Activated T-cell treated with anti-CD3 and anti-CD28 coated beads, Interleukin-2, amount 50 U/mL, for 4 hours (primary cell): ENCODE measurements at regions not wholly inside any gene's neighbourhood (a gene's known extent, or its start where the extent isn't known, plus 50 kb on each side); places are given as distances from the start of the nearest gene placed in this dataset.
"Not testable (repeated sequence)": the region's sequence is repeated elsewhere in the genome, so short reads cannot be mapped to it uniquely, and the experiment has no call there.

Source experiments
- ATAC-seq, 2 donors: fragments of 200-7000 bp; cut with Tn5 transposase; one replicate each; pipeline ENCODE4 v1.10.0; 2021
- DNase-seq: peaks from one replicate; pipeline ENCODE4 v3.0.0-alpha.2; 2020
- H3K27me3 Mint-ChIP-seq: one replicate; pipeline ENCODE4 v1.8.0; 2021; ENCODE audit warnings: low read depth, mixed read lengths
- H3K36me3 Mint-ChIP-seq: one replicate; pipeline ENCODE4 v1.8.0; 2022; ENCODE audit warnings: mixed read lengths; ENCODE audit not compliant: insufficient read depth
- H3K4me1 Mint-ChIP-seq: one replicate; pipeline ENCODE4 v1.8.0; 2021; ENCODE audit warnings: low read depth, mixed read lengths
- H3K4me3 Mint-ChIP-seq: one replicate; pipeline ENCODE4 v1.8.0; 2021; ENCODE audit warnings: mild to moderate bottlenecking, moderate library complexity, mixed read lengths
- H3K9me3 Mint-ChIP-seq: one replicate; pipeline ENCODE4 v1.8.0; 2021; ENCODE audit warnings: mixed read lengths

- ATAC-seq (no peak), DNase-seq (no peak)
- Mint-ChIP-seq H3K9me3 (peaks cover 8% of the 10 kb centered on the region), H3K36me3 (no peaks in the 10 kb centered on the region), H3K27me3 (no peaks in the 10 kb centered on the region), H3K4me1 (no peaks in the 10 kb centered on the region), H3K4me3 (no peak overlapping the region)
Observed at GRCh38 chr13:83450591-83450990, 431.7 kb downstream of the SLITRK1 start.

GRCh38 chr13:83449668-83450395 is 432.4 kb downstream of the SLITRK1 start:
- H3K4me3 Mint-ChIP-seq = no peak overlapping the region
- H3K27me3 Mint-ChIP-seq = no peaks in the 10 kb centered on the region
- DNase-seq = no peak
- H3K36me3 Mint-ChIP-seq = no peaks in the 10 kb centered on the region
- H3K9me3 Mint-ChIP-seq = peaks cover 7% of the 10 kb centered on the region
- ATAC-seq = no peak
- H3K4me1 Mint-ChIP-seq = no peaks in the 10 kb centered on the region

- Mint-ChIP-seq H3K9me3 (peaks cover 28% of the 10 kb centered on the region), H3K4me1 (no peaks in the 10 kb centered on the region), H3K36me3 (no peaks in the 10 kb centered on the region), H3K4me3 (no peak overlapping the region), H3K27me3 (no peaks in the 10 kb centered on the region)
- DNase-seq = no peak
- ATAC-seq = no peak
Observed at GRCh38 chr13:83440465-83440864, 441.8 kb downstream of the SLITRK1 start.

GRCh38 chr13:83439464-83439863 is 442.8 kb downstream of the SLITRK1 start:
- not testable (repeated sequence) for DNase-seq, H3K27me3 Mint-ChIP-seq, H3K4me1 Mint-ChIP-seq, H3K36me3 Mint-ChIP-seq, ATAC-seq, H3K4me3 Mint-ChIP-seq
- peaks cover 29% of the 10 kb centered on the region for H3K9me3 Mint-ChIP-seq

- Mint-ChIP-seq H3K9me3 (peaks cover 4% of the 10 kb centered on the region), H3K27me3 (no peaks in the 10 kb centered on the region), H3K4me3 (no peak overlapping the region), H3K4me1 (no peaks in the 10 kb centered on the region), H3K36me3 (no peaks in the 10 kb centered on the region)
- DNase-seq (no peak), ATAC-seq (no peak)
Observed at GRCh38 chr13:83423861-83424260, 458.4 kb downstream of the SLITRK1 start.

GRCh38 chr13:83423381-83423780 is 458.9 kb downstream of the SLITRK1 start:
- H3K4me1 Mint-ChIP-seq = no peaks in the 10 kb centered on the region
- H3K9me3 Mint-ChIP-seq = peaks cover 3% of the 10 kb centered on the region
- no peaks in the 10 kb centered on the region for H3K27me3 Mint-ChIP-seq
- H3K36me3 Mint-ChIP-seq = no peaks in the 10 kb centered on the region
- no peak for ATAC-seq
- no peak overlapping the region for H3K4me3 Mint-ChIP-seq
- no peak for DNase-seq

GRCh38 chr13:83414393-83414792 is 467.9 kb downstream of the SLITRK1 start:
- Mint-ChIP-seq H3K9me3 (peaks cover 10% of the 10 kb centered on the region), H3K36me3 (no peaks in the 10 kb centered on the region), H3K4me3 (no peak overlapping the region), H3K27me3 (no peaks in the 10 kb centered on the region), H3K4me1 (no peaks in the 10 kb centered on the region)
- ATAC-seq (no peak), DNase-seq (no peak)

- Mint-ChIP-seq H3K36me3 (no peaks in the 10 kb centered on the region), H3K9me3 (peaks cover 3% of the 10 kb centered on the region)
Observed at GRCh38 chr13:83386609-83387008, 495.7 kb downstream of the SLITRK1 start.

GRCh38 chr13:83378908-83379307 is 503.4 kb downstream of the SLITRK1 start:
- Mint-ChIP-seq H3K4me3 (no peak overlapping the region), H3K27me3 (no peaks in the 10 kb centered on the region), H3K36me3 (no peaks in the 10 kb centered on the region), H3K9me3 (no peaks in the 10 kb centered on the region), H3K4me1 (no peaks in the 10 kb centered on the region)
- ATAC-seq = no peak
- DNase-seq = no peak

More at GRCh38 chr13:83386609-83387008, 495.7 kb downstream of the SLITRK1 start:
- DNase-seq = no peak
- no peaks in the 10 kb centered on the region for H3K27me3 Mint-ChIP-seq
- no peak for ATAC-seq
- no peak overlapping the region for H3K4me3 Mint-ChIP-seq
- H3K4me1 Mint-ChIP-seq = no peaks in the 10 kb centered on the region

- Mint-ChIP-seq H3K9me3 (peaks cover 3% of the 10 kb centered on the region), H3K4me3 (no peak overlapping the region), H3K4me1 (no peaks in the 10 kb centered on the region), H3K27me3 (no peaks in the 10 kb centered on the region), H3K36me3 (no peaks in the 10 kb centered on the region)
- DNase-seq (no peak), ATAC-seq (no peak)
Observed at GRCh38 chr13:83377491-83377890, 504.8 kb downstream of the SLITRK1 start.

GRCh38 chr13:83372786-83373185 is 509.5 kb downstream of the SLITRK1 start:
- Mint-ChIP-seq H3K36me3 (no peaks in the 10 kb centered on the region), H3K27me3 (no peaks in the 10 kb centered on the region), H3K4me1 (no peaks in the 10 kb centered on the region), H3K9me3 (peaks cover 9% of the 10 kb centered on the region), H3K4me3 (no peak overlapping the region)
- ATAC-seq (no peak), DNase-seq (no peak)

- H3K9me3 Mint-ChIP-seq = peaks cover 4% of the 10 kb centered on the region
- DNase-seq (no peak), ATAC-seq (no peak)
- no peaks in the 10 kb centered on the region for H3K36me3 Mint-ChIP-seq
- no peaks in the 10 kb centered on the region for H3K4me1 Mint-ChIP-seq
- no peaks in the 10 kb centered on the region for H3K27me3 Mint-ChIP-seq
- no peak overlapping the region for H3K4me3 Mint-ChIP-seq
Observed at GRCh38 chr13:83365723-83366122, 516.6 kb downstream of the SLITRK1 start.

- no peaks in the 10 kb centered on the region for H3K36me3 Mint-ChIP-seq
- ATAC-seq = no peak
- no peak overlapping the region for H3K4me3 Mint-ChIP-seq
Observed at GRCh38 chr13:83355041-83355440, 527.2 kb downstream of the SLITRK1 start.

GRCh38 chr13:83352391-83352790 is 529.9 kb downstream of the SLITRK1 start:
- ATAC-seq (no peak), DNase-seq (no peak)
- H3K36me3 Mint-ChIP-seq = no peaks in the 10 kb centered on the region
- no peaks in the 10 kb centered on the region for H3K27me3 Mint-ChIP-seq
- no peak overlapping the region for H3K4me3 Mint-ChIP-seq
- no peaks in the 10 kb centered on the region for H3K4me1 Mint-ChIP-seq
- H3K9me3 Mint-ChIP-seq = peaks cover 3% of the 10 kb centered on the region

More at GRCh38 chr13:83355041-83355440, 527.2 kb downstream of the SLITRK1 start:
- H3K27me3 Mint-ChIP-seq = no peaks in the 10 kb centered on the region
- peaks cover 3% of the 10 kb centered on the region for H3K9me3 Mint-ChIP-seq
- no peak for DNase-seq
- no peaks in the 10 kb centered on the region for H3K4me1 Mint-ChIP-seq

- Mint-ChIP-seq H3K4me1 (no peaks in the 10 kb centered on the region), H3K4me3 (no peak overlapping the region), H3K9me3 (no peaks in the 10 kb centered on the region), H3K36me3 (no peaks in the 10 kb centered on the region), H3K27me3 (no peaks in the 10 kb centered on the region)
- DNase-seq = no peak
- ATAC-seq = no peak
Observed at GRCh38 chr13:83350569-83350968, 531.7 kb downstream of the SLITRK1 start.
